ENCODE measurements at regions not wholly inside any gene's neighbourhood (a gene's known extent, or its start where the extent isn't known, plus 50 kb on each side); places are given as distances from the start of the nearest gene placed in this dataset.

- TF ChIP-seq POLR2AphosphoS5 (IDR thresholded peaks at IDR 0.05; ENCODE audit: insufficient read depth, low read depth, low read length) (no peak), CTCF (IDR thresholded peaks at IDR 0.05; ENCODE audit: extremely low read depth in 1 of 2, insufficient read depth in 1 of 2, low read depth in 1 of 2, low read length in 2 of 2) (no peak), POLR2A (IDR thresholded peaks at IDR 0.05; ENCODE audit: low read depth, low read length) (no peak), JUN (IDR thresholded peaks at IDR 0.05; ENCODE audit: borderline replicate concordance, insufficient read depth, insufficient read length, low read depth) (no peak), EZH2 (IDR thresholded peaks at IDR 0.05; ENCODE audit: borderline replicate concordance, low read depth, low read length, severe bottlenecking) (no peak), MYC (IDR thresholded peaks at IDR 0.05; ENCODE audit: low read depth, low read length) (no peak), FOS (IDR thresholded peaks at IDR 0.05; ENCODE audit: borderline replicate concordance, insufficient read depth, low read length) (no peak)
Observed at GRCh38 chr1:40928699-40929098, 50.8 kb upstream of the CTPS1 start.
